Astrocyte of the spinal cord (primary cell): ENCODE measurements at regions not wholly inside any gene's neighbourhood (a gene's known extent, or its start where the extent isn't known, plus 50 kb on each side); places are given as distances from the start of the nearest gene placed in this dataset.
"Not testable (repeated sequence)": the region's sequence is repeated elsewhere in the genome, so short reads cannot be mapped to it uniquely, and the experiment has no call there.

ENCODE experiments used
- DNase-seq: peaks from one replicate; pipeline ENCODE4 v3.0.0; 2011; ENCODE audit warnings: low read depth, low spot score
- H3K4me3 ChIP-seq: 2 replicates; pipeline ENCODE4 v1.5.1; 2011; ENCODE audit warnings: low read depth, mild to moderate bottlenecking, low read length, moderate library complexity
- CTCF ChIP-seq: IDR thresholded peaks from 2 replicates; pipeline ENCODE4 v1.5.1; 2012; ENCODE audit warnings: low read depth, mild to moderate bottlenecking, low read length, inconsistent platforms
- in situ Hi-C: cut with HindIII; loops from 2 replicates; pipeline ENCODE4 v1.10.0; 2017; ENCODE audit warnings: low sequenced_read_pairs

GRCh38 chr12:131409211-131409610 lies 301.7 kb upstream of the SFSWAP start:
- DNase-seq: no peak
- in situ Hi-C loops: no loop called here
- no peak for TF ChIP-seq CTCF
- no peak overlapping the region for H3K4me3 ChIP-seq

- in situ Hi-C loops, H3K4me3 ChIP-seq, DNase-seq: not testable (repeated sequence)
Measured at GRCh38 chr12:131411827-131412226, 299.1 kb upstream of the SFSWAP start.

- no peak for TF ChIP-seq CTCF
- in situ Hi-C loops: no loop called here
- no peak for DNase-seq
- no peak overlapping the region for H3K4me3 ChIP-seq
Measured at GRCh38 chr12:131413006-131413405, 297.9 kb upstream of the SFSWAP start.

- no peak for DNase-seq
- H3K4me3 ChIP-seq: no peak overlapping the region
- TF ChIP-seq CTCF: no peak
- in situ Hi-C loops: no loop called here
Measured at GRCh38 chr12:131413471-131413870, 297.4 kb upstream of the SFSWAP start.

- H3K4me3 ChIP-seq, in situ Hi-C loops, DNase-seq: not testable (repeated sequence)
Measured at GRCh38 chr12:131414155-131414922, 296.6 kb upstream of the SFSWAP start.

GRCh38 chr12:131415781-131416180 lies 295.1 kb upstream of the SFSWAP start:
- no peak for TF ChIP-seq CTCF
- in situ Hi-C loops: no loop called here
- DNase-seq: no peak
- H3K4me3 ChIP-seq: no peak overlapping the region

- H3K4me3 ChIP-seq: no peak overlapping the region
- DNase-seq: no peak
- in situ Hi-C loops: no loop called here
- no peak for TF ChIP-seq CTCF
Measured at GRCh38 chr12:131418121-131418520, 292.8 kb upstream of the SFSWAP start.

- in situ Hi-C loops: no loop called here
- no peak for TF ChIP-seq CTCF
- DNase-seq: no peak
- H3K4me3 ChIP-seq: no peak overlapping the region
Measured at GRCh38 chr12:131418884-131419283, 292.0 kb upstream of the SFSWAP start.
